CD4-positive, alpha-beta T cell treated with Interleukin-6 at 100 ng/mL for 8 hours (primary cell): ENCODE measurements at regions not wholly inside any gene's neighbourhood (a gene's known extent, or its start where the extent isn't known, plus 50 kb on each side); places are given as distances from the start of the nearest gene placed in this dataset.
A peak's percentile ranks its signal among the peaks of the same experiment; 100 is the strongest.
"Not testable (repeated sequence)": the region's sequence is repeated elsewhere in the genome, so short reads cannot be mapped to it uniquely, and the experiment has no call there.

Experiments
- DNase-seq: peaks from one replicate; pipeline ENCODE4 v3.0.0-alpha.2; 2020; ENCODE audit warnings: mixed read lengths, low spot score

DNA sequence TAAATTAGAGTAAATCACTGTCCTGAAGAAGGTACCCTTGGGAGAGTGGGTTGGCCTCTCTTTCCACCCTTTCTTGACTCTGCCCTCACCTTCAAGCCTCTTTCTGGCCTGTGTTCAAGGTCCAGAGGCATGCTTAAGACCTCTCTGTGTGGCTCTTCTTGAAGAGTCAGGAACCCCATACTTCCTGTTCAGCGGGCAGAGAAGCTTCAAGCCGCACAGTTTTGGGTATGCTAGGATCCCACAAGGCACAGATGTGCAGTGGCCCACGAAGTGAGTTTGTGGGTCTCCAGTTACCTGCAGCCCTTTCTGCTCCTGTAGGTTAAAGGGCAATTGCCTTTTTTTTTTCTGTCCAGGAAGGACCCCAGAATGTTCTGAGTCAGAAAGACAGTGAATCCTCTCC lies 113.7 kb downstream of the PPIAL4A start:
- not testable (repeated sequence) for DNase-seq

DNA sequence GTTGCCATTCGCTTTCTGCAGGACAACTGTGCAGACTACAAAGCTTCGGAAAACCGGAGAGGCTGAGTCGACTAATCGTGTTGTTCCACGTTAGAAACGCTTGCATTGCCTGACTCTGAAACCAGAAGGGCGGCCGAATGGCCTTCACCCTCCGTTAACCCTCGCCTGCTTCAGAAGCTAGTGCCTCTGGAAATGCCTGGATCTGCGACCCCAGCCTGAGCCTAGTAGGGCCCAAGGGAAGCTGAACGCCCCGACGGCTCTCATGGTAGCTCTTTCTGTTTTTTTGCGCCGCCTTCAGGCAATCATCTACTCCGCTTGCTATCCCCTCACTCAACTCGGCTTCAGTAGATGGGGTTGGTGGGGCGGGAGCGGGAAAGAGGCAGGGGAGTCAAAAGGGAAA lies 117.3 kb downstream of the PPIAL4A start:
- not testable (repeated sequence) for DNase-seq

DNA sequence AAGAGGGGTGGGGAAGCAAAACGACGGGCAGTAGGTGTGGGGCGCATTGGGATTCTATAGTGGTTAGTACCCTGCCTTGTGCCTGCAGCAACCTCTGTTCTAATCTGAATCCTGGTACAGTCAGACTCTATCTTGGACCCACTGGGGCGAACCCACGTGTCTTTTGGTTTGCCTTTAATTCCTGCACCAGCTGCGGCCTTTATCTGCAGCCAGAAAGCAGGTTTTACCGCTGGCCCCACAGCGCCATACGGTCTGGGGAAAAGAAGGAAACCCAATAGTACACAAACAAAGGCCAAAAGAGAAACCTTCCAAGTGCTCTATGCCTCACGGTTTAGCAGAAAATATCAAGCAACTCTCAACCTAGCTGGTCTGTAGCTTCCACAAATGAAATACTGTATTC lies 118.2 kb downstream of the PPIAL4A start:
- DNase-seq, result not testable (repeated sequence)

DNA sequence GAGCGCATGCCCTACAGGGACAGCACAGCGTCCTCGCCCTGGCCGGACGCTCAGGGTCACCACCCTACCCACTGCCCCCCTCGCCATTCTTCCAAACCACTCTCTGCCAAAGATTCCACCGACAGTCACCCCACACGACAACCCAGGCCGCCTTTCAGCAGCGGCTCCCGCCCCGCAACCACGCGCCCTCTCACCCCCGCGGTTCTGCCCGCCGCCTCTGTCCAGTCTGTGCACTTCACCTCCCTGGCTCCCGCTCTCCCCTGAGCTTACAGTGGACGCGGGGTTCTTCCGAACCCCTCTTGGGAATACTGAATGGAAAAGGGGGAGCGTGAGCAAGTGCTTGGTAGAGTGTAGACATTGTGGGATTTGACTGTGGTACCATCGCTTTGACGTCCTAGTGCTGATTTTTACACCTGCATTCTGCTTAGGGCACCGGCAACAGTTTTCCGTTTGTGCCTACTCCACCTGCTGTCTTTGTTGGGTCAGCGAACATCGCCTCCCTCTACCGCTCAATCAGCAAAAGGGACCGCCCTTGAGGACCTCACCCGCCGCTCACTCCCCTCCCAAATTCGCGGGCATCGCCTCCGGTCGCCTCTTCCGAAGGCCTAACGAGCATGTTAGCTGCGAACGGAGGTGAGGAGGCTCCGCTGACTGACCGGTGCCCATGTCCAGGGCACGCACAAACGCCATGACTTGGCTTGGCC lies 119.1 kb downstream of the PPIAL4A start:
- DNase-seq, result not testable (repeated sequence)

DNA sequence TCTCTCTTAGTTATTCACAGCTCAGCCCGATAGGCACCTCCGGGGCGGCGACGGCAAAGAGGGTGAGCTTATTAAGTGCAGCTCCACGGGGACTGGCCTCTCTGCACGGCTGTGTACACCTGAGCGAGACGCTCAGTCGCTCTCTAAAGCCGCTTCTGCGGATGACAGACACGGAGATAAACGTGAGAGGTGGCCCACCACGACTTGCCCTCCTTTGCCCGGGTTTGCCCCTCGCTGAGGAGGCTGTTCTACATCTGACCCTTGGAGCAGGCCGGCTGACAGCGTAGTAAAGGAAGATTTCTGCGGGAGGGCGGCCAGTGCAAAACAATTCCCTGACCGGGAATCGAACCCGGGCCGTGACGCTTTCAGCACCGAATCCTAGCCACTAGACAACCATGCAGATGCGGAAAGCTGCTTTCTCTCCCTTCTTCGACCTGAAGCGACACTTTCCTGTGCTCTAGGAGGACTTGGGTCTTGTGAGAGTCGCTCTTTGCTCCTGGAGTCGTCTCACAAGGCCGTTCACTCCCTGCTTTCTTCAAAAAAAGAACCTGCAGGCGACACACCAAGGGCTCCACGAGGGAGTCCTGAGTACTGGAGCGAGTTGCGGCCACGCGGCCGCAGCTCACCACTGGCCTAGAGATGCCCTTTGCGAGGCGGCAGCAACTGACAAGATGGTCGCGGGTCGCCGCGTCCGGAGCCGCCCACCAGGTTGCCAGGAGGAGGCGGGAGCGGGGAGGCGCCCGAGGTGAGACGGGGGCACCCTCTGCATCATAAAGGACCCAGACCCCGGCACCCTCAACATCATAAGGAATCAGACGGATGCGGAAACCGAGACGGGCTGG lies 119.9 kb downstream of the PPIAL4A start:
- DNase-seq, result peak; percentile 4

DNA sequence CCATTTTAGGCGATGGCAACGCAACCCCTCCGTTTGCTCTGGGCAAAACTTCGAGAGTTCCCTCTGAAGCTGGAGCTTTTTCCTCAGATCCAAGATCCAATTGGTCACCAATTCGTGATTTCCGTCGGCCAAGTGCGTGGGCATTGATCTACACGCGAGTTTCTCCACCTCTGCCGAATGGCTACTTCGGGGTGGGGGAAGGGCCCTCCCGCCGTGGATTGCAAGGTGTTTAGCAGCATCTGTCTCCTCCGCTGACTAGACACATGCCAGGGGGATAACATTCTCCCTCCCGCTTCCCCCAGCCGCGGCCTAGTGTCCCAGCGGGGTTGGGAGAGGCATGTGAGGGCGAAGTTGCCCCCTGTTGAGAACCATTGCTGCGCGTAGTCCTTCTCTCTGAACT lies 120.6 kb downstream of the PPIAL4A start:
- DNase-seq, result not testable (repeated sequence)

DNA sequence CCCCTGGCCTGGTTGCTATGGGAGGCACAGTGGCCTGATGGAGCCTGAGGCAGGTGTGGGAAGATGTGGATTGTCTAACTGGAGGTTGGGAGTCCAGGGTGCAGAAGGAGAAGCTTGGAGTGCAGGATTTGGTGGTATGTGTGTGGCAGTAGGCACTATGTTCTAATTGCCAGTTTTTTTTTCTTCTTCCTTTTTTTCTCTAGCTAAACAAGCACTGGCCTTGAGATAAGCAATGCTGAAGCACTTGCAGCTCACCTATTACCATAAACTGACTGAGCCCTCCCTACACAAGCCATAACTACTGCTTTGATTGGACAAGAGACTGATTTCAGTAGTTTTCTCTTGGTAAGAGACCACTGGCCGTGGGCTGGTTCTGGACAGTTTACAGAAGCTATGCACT lies 123.6 kb downstream of the PPIAL4A start:
- DNase-seq, result not testable (repeated sequence)

DNA sequence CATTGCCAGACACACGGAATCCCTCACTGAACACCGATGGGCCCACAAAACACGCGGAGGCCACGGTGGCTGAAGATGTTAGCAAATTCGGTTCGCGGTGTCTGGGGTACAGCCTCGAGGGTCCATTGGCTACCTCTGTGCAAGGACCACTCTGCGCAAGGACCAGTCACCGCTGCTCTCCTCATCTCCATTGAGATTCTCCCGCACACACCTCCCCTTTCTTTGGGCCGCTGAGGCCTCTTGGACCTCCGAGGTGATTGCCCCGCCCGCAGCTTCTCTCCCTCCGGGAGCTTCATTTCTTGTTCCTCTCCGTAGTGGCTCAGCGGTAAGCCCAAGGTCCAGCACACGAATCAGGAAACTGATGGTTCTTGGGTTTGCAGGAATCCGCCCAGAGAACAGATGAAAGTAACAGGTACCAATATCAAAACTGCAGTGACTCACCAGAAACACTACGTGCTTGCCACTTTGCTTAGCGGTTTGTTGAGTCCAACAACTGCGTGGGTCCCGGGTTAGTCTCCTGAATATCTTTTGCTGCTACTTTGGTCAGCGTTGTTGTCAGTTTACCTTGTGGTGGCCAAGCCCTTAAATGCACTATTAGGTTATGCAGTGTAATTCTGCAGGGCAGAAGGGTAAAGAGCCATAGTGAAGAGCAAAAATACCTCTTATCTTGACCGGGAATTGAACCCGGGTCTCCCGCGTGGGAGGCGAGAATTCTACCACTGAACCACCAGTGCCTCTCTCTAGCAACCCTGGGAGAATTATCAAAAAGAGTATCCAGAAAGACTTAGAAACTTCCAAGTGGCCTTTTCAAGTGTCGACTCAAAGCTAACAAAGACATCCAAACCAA lies 126.8 kb downstream of the PPIAL4A start:
- DNase-seq, result peak; percentile 1

DNA sequence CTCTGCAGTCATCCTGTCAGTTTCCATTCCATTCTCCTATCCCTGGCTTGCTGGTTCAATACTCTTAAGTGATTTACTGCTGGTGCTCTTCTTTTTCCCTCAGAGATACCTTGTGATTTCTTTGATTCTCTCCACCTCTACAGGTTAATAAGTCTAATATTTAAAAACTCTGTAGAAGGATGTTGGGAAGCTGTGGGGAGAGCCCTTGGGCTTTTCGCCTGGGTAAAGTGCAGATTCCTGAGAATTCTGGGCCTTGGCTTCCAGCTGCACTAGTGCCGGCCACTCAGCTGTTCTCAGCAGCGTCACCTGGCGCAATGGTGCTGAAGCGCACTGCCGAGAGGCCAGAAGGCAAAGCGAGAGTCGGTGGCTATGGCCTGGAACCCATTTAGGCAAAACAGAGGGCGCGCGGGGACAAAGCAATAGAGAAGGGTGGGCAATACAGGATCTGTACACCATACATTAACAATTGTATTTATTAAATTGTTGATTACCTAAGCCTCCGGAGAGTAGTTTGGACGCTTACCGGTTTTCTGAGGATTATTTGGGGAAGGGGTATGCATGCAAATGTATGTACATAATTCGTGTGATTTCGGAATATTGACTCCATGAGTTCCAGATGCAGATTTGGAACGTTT lies 130.3 kb downstream of the PPIAL4A start:
- DNase-seq, result not testable (repeated sequence)

DNA sequence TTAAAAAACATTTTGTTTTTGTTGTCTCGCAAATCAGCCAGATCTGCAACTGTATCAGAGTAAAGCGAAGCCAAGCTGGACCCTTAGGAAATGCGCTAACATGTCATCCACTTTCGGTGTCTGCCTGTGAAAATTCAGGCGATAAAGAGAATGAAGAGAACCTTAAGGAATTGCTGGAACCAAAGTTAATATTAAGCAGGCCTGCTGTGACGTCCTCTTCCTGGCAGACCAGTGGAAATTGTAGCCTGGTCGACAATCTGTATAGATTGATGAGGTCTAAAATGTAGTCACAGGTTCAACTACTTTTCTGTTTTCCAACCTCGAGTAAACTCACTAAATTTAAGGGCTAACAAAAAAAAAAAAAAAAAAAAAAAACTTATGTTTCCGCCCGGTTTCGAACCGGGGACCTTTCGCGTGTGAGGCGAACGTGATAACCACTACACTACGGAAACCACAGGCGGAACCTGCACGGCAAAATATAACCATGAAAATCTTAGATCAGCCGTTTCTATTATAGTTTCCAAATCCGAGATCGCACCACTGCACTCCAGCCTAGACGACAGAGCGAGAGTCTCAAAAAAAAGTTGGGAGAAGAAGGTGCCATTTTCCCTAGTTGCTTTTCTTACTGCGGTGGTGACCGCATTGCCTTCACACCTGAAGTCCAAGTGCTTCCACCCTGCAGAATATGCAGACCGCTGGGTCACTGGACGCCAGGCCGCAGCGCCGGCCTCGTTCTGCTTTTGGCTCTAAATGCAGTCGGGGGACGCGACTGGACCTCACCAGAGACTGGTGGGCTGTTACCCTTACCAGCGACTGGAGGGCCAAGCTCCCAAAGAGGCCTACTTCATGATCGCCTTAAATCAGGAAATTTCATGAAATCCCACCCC lies 131.0 kb downstream of the PPIAL4A start:
- DNase-seq, result peak; percentile 4

DNA sequence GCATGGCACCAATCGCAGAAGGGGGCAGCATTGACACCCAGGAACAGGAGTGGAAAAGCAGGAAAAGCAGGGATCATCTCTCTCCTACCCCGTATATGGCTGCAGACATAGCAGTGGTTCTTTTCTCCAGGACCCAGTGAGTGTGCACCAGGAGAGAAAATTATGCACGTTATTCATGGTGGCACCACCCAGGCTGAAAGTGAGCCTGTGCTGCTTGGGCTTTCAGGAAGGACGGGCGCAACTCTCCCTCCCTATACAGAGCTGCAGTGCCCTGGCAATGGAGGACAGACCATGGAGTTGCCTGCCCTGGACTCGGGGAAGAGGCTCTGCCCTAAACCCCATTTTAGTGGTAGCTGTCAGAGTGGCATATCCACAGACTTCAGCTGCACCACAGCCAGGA lies 132.1 kb downstream of the PPIAL4A start:
- not testable (repeated sequence) for DNase-seq

DNA sequence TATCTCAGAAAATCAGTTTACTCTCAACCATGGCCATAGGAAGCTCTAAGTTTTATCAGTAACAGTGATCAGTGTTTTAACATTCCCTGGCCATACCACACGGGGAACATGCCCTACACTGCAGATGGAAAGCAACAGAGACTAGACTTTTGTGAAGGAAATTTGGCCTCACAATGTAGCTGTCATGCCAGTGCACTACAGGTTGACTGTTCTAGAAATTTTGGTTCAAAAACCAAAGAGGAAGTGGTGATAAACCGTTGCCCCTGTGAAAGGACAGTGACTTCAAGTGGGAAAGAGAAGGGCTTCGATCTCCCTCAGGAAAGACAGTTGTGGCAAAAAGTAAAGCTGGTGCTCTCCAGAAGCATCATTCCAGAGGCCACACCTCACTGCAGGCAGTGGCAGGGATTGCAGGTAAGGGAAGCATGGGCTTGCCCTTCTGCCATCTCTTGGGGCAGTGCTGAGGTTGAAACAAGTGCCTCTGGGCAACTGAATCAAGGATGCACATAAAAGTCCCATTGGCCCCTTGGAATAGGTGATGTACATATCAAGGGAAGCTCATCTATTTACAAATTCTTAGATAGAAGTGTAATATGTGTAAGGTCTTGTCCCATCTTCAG lies 143.4 kb downstream of the PPIAL4A start:
- DNase-seq, result not testable (repeated sequence)

DNA sequence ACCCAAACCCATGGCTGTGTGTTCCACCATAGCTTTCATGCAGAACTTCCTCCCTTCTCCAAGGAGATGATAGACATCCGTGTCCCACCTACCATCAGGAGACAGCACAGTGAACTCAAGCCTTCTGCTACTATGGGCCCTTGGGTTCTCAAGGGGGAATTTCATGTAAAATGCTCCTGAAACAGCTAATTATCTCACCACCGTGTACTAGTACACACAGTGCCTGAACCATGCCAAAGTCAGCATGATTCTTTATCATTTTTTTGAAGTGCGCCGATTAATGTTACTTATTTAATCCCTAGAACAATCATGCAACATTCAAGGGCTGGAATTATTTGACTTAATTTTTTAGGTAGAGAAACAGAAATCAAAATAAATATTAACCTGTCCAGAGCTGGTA lies 147.2 kb downstream of the PPIAL4A start:
- DNase-seq, result not testable (repeated sequence)

DNA sequence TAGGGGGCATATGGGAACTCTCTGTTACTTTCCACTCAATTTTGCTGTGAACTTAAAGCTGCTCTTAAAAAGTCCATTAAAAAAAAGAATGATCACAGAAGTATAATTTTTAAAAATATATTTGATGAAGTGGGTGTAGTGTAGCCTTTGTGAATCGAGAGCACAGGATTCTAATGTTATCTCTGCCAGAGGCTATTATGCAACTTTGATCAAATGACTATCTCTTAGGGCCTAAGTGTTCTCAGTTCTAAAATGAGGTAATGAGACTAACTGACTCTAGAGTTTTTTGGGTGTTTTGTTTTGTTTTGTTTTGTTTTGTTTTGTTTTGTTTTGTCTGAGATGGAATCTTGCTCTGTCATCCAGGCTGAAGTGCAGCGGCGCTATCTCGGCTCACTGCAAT lies 143.2 kb downstream of the FAM72B start:
- not testable (repeated sequence) for DNase-seq

DNA sequence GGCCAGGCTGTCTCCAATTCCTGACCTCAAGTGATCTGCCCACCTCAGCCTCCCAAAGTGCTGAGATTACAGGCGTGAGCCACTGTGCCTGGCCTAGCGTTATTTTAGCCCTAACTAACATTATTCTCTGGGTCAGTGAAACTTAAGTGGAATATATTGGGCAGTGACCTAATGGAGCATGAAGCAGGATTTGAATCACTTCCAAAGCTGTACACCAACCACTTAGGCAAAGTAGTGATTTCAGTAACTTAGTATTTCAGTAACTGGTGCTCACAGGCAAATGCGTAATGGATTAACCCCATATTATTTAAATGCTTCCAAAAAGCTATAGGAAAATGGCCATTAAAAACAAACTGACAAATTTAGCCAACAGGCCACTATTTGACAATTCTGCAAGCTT lies 142.6 kb downstream of the FAM72B start:
- not testable (repeated sequence) for DNase-seq

DNA sequence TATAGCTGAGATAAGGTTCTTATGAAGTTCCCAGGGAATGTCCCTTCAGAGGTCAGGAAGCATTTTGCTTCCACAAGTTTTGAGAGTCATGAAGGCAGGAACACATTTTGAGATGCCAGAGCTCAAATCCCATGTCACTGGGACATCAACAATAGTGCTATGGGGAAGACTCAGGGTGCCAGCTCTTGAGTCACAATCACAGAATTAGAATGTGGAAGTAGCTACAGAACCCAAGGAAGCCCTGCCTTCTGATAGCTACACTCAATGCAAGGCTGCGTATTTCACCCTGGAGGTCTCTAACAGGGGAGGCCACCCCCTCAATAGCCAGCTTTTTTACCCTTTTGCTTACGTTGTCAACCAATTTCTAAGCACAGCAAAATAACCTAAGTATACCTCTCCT lies 141.3 kb downstream of the FAM72B start:
- DNase-seq, result not testable (repeated sequence)

DNA sequence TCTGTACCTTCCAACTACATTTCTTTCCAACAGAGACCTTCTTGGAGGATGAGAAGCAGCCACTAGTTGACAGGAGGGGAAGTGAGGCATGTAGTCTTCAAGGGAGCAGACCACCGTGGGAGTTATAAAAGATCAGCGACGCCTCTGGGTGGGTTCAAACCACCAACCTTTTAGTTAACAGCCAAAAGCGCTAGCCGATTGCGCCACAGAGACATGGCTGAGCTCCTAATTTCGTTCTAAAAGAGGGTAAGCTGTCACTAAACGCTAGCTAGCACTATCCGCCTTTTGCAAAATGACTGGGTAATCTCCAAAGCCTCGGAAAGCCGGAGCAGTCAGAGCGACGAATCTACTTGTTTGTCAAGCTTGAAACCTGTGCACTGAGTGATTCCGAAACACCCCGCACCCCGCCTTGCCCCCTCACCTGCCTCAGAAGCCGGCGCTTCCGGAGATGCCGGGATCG lies 135.8 kb downstream of the FAM72B start:
- DNase-seq, result peak; percentile 0

DNA sequence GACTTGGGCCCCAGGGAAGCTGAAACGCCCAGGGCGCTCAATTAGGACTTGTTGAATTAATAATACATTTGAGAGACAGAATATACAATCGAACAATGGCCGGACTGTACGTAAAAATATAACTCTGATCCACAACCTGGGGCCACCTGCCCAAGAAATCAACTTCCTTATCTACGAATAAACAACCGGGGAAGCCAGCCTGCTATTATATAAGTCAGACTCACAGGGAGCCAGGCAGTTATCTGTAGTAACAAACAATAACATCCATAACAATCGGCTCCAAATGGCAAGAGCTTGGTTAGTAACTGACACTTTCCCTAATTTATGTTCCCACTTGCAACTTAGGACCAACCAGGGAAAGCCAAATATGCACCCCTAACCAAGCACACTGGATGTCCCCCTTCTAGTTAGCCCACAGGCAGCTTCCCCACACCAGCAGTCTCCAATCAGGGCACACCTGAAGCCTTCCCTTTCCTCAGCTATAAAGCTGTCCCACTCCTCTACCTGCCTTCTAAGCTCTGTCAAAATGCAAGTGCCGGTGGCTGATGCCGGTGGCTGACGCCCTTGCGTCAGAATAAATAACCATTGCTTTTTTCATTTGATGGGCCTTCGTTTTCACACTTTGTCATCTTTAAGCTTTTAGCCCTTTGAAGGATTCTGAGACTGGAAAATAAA lies 135.2 kb downstream of the FAM72B start:
- not testable (repeated sequence) for DNase-seq

DNA sequence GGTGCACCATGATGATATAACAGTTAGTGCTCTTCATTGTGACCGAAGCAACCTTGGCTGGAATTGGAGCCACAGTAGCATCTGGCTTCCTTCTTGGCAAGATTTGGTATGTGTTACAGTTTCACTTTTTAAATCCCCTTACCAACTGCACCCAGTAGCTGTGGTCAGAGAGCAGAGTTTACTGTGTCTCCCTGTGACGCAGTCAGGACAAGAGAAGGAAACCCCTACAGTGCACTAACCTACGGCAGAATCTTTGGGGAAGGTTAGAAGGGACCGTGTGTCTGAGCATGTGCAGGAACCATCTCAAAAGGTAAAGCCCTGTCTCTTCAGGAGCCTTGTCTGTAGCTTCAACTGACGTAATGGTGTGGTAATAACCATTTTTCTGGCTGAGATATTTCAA lies 134.0 kb downstream of the FAM72B start:
- not testable (repeated sequence) for DNase-seq
